ENCODE measurements at regions not wholly inside any gene's neighbourhood (a gene's known extent, or its start where the extent isn't known, plus 50 kb on each side); places are given as distances from the start of the nearest gene placed in this dataset.

DNA sequence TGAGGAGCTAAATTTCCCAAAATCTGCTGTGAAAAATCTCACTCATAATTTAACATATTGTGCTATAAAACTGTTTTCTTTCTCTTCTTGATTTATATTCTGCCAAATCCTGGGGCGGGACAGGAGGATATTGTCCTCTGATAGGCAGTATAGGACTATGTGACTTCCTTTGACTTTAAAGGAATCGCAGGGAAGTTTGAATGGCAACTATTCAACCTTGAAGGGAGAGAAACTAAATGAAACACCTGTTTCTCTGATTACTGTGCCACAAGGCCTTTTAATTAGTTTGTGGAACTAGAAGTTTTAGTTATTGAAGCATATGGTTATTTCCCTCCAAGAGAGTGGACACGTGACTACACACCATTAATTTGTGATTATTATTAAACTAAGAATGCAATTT is 607.4 kb downstream of the GATA3 start:
- Histone ChIP-seq H3K4me1 (ENCODE audit: control insufficient read depth, extremely low read depth, insufficient read depth, low read length) (no peaks in the 10 kb centered on the region), H3K4me2 (ENCODE audit: insufficient read depth, low read length) (no peak overlapping the region), H3K79me2 (ENCODE audit: control insufficient read depth, insufficient read depth, low read length) (no peaks in the 10 kb centered on the region), H3K9me3 (replicated peaks; ENCODE audit: control insufficient read depth, insufficient read depth, low read length) (no peaks in the 10 kb centered on the region), H2AFZ (ENCODE audit: low read depth, low read length) (no peak overlapping the region), H3K9me1 (replicated peaks; ENCODE audit: control insufficient read depth, extremely low read depth, insufficient read depth, low read length) (no peaks in the 10 kb centered on the region), H3K9ac (replicated peaks; ENCODE audit: extremely low read depth, insufficient read depth, low read length) (no peak overlapping the region), H3K4me3 (replicated peaks in 1 of 3; ENCODE audit: insufficient read depth in 1 of 3, low read depth in 1 of 3, low read length in 3 of 3) (no peak overlapping the region), H4K20me1 (replicated peaks; ENCODE audit: control insufficient read depth, extremely low read depth, insufficient read depth, low read length) (no peaks in the 10 kb centered on the region), H3K27me3 (ENCODE audit: control insufficient read depth in 2 of 2, insufficient read depth in 2 of 2, low read length in 2 of 2) (no peaks in the 10 kb centered on the region), H3K36me3 (ENCODE audit: control insufficient read depth in 2 of 2, extremely low read depth in 1 of 2, insufficient read depth in 2 of 2, low read length in 2 of 2) (no peaks in the 10 kb centered on the region), H3K27ac (ENCODE audit: insufficient read depth, low read depth, low read length) (no peak overlapping the region)
- DNase-seq (ENCODE audit: low read depth, low spot score) (no peak), FAIRE-seq (no peak)
- TF ChIP-seq JUN (IDR thresholded peaks at IDR 0.05; ENCODE audit: borderline replicate concordance, insufficient read depth, insufficient read length, low read depth) (no peak), POLR2AphosphoS5 (IDR thresholded peaks at IDR 0.05; ENCODE audit: insufficient read depth, low read depth, low read length) (no peak), FOS (IDR thresholded peaks at IDR 0.05; ENCODE audit: borderline replicate concordance, insufficient read depth, low read length) (no peak), GATA2 (IDR thresholded peaks at IDR 0.05; ENCODE audit: insufficient read depth, insufficient read length, low read depth, low read length) (no peak), MAX (IDR thresholded peaks at IDR 0.05; ENCODE audit: insufficient read depth, insufficient read length) (no peak), MYC (IDR thresholded peaks at IDR 0.05; ENCODE audit: low read depth, low read length) (no peak), POLR2A (IDR thresholded peaks at IDR 0.05; ENCODE audit: low read depth, low read length) (no peak), EZH2 (IDR thresholded peaks at IDR 0.05; ENCODE audit: borderline replicate concordance, low read depth, low read length, severe bottlenecking) (no peak), CTCF (IDR thresholded peaks at IDR 0.05; ENCODE audit: extremely low read depth in 1 of 2, insufficient read depth in 1 of 2, low read depth in 1 of 2, low read length in 2 of 2) (no peak)
- BruUV-seq (replicated peaks) = no TSS peak
- ChIA-PET CTCF (no interaction called here), POLR2A (no interaction called here)
- intact Hi-C loops (cut with micrococcal nuclease) = no loop called here
- dilution Hi-C loops (cut with MboI; ENCODE audit: extremely low pct_ligation_motif_present, low sequenced_read_pairs) = no loop called here

Measured in endothelial cell of umbilical vein (primary cell).